ENCODE measurements at regions not wholly inside any gene's neighbourhood (a gene's known extent, or its start where the extent isn't known, plus 50 kb on each side); places are given as distances from the start of the nearest gene placed in this dataset.

GRCh38 chr3:102747611-102748010 lies 312.8 kb downstream of the ZPLD1 start:
- Histone ChIP-seq H3K36me3 (ENCODE audit: insufficient read depth, low read length) (no peaks in the 10 kb centered on the region), H4K20me1 (ENCODE audit: insufficient read depth, low read length) (no peaks in the 10 kb centered on the region), H3K27ac (ENCODE audit: low read depth, low read length) (no peak overlapping the region), H2AFZ (ENCODE audit: low read length) (no peak overlapping the region), H3K79me2 (ENCODE audit: insufficient read depth, low read length) (no peaks in the 10 kb centered on the region), H3K27me3 (ENCODE audit: insufficient read depth, low read length) (no peaks in the 10 kb centered on the region), H3K4me2 (ENCODE audit: insufficient read depth, low read length) (no peak overlapping the region), H3K9me3 (ENCODE audit: low read depth, low read length) (no peaks in the 10 kb centered on the region), H3K4me1 (ENCODE audit: insufficient read depth, low read length) (no peaks in the 10 kb centered on the region), H3K4me3 (ENCODE audit: insufficient read depth, low read length) (no peak overlapping the region)
- TF ChIP-seq CTCF (IDR thresholded peaks at IDR 0.05; ENCODE audit: extremely low read depth, low read depth, low read length): no peak
- no peak for DNase-seq (ENCODE audit: insufficient read length, low spot score, missing footprints)

GRCh38 chr3:102748646-102749045 lies 313.8 kb downstream of the ZPLD1 start:
- no peaks in the 10 kb centered on the region for H3K79me2 ChIP-seq (ENCODE audit: insufficient read depth, low read length)
- H3K27me3 ChIP-seq (ENCODE audit: insufficient read depth, low read length): no peaks in the 10 kb centered on the region
- H4K20me1 ChIP-seq (ENCODE audit: insufficient read depth, low read length): no peaks in the 10 kb centered on the region
- no peak overlapping the region for H3K27ac ChIP-seq (ENCODE audit: low read depth, low read length)
- no peak overlapping the region for H2AFZ ChIP-seq (ENCODE audit: low read length)
- no peak overlapping the region for H3K4me3 ChIP-seq (ENCODE audit: insufficient read depth, low read length)
- no peaks in the 10 kb centered on the region for H3K36me3 ChIP-seq (ENCODE audit: insufficient read depth, low read length)
- DNase-seq (ENCODE audit: insufficient read length, low spot score, missing footprints): no peak
- no peak for TF ChIP-seq CTCF (IDR thresholded peaks at IDR 0.05; ENCODE audit: extremely low read depth, low read depth, low read length)
- no peak overlapping the region for H3K4me2 ChIP-seq (ENCODE audit: insufficient read depth, low read length)
- no peaks in the 10 kb centered on the region for H3K4me1 ChIP-seq (ENCODE audit: insufficient read depth, low read length)
- no peaks in the 10 kb centered on the region for H3K9me3 ChIP-seq (ENCODE audit: low read depth, low read length)

DNA sequence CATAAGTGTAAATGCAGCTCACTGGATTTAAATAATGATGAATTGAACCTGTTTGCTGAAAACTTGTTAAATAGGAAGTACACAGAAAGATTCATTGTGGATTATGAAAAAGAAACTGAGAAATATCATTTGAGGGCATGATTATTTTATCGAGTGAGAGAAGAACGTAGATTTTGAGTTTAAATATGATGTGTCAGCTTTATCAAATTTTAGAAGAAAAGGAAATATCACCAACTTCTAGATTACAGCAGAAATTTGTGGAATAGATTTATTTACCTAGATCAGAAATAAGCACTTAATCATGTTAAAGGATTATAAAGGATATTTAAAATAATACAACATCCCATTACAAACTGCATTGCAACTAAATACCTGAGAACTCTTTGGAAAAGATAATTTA lies 315.5 kb downstream of the ZPLD1 start:
- Histone ChIP-seq H3K36me3 (ENCODE audit: insufficient read depth, low read length) (no peaks in the 10 kb centered on the region), H2AFZ (ENCODE audit: low read length) (no peak overlapping the region), H3K27ac (ENCODE audit: low read depth, low read length) (no peak overlapping the region), H3K4me1 (ENCODE audit: insufficient read depth, low read length) (no peaks in the 10 kb centered on the region), H3K4me3 (ENCODE audit: insufficient read depth, low read length) (no peak overlapping the region), H3K9me3 (ENCODE audit: low read depth, low read length) (no peaks in the 10 kb centered on the region), H3K79me2 (ENCODE audit: insufficient read depth, low read length) (no peaks in the 10 kb centered on the region), H4K20me1 (ENCODE audit: insufficient read depth, low read length) (no peaks in the 10 kb centered on the region), H3K4me2 (ENCODE audit: insufficient read depth, low read length) (no peak overlapping the region), H3K27me3 (ENCODE audit: insufficient read depth, low read length) (no peaks in the 10 kb centered on the region)
- no peak for TF ChIP-seq CTCF (IDR thresholded peaks at IDR 0.05; ENCODE audit: extremely low read depth, low read depth, low read length)
- no peak for DNase-seq (ENCODE audit: insufficient read length, low spot score, missing footprints)

- Histone ChIP-seq H3K9me3 (ENCODE audit: low read depth, low read length) (no peaks in the 10 kb centered on the region), H2AFZ (ENCODE audit: low read length) (no peak overlapping the region), H3K27me3 (ENCODE audit: insufficient read depth, low read length) (no peaks in the 10 kb centered on the region), H3K4me2 (ENCODE audit: insufficient read depth, low read length) (no peak overlapping the region), H3K4me1 (ENCODE audit: insufficient read depth, low read length) (no peaks in the 10 kb centered on the region), H3K4me3 (ENCODE audit: insufficient read depth, low read length) (no peak overlapping the region), H3K79me2 (ENCODE audit: insufficient read depth, low read length) (no peaks in the 10 kb centered on the region), H3K27ac (ENCODE audit: low read depth, low read length) (no peak overlapping the region), H4K20me1 (ENCODE audit: insufficient read depth, low read length) (no peaks in the 10 kb centered on the region), H3K36me3 (ENCODE audit: insufficient read depth, low read length) (no peaks in the 10 kb centered on the region)
- TF ChIP-seq CTCF (IDR thresholded peaks at IDR 0.05; ENCODE audit: extremely low read depth, low read depth, low read length): no peak
- no peak for DNase-seq (ENCODE audit: insufficient read length, low spot score, missing footprints)
Observed at GRCh38 chr3:102753901-102754300, 319.1 kb downstream of the ZPLD1 start.

All from osteoblast (primary cell).